AG04450 (cell line): ENCODE measurements at regions not wholly inside any gene's neighbourhood (a gene's known extent, or its start where the extent isn't known, plus 50 kb on each side); places are given as distances from the start of the nearest gene placed in this dataset.

Source experiments
- CTCF ChIA-PET: fragments of 300-600, 350-600 bp; formaldehyde crosslinking; extraction: SDS; loops from one replicate; lab custom pipeline; 2022; ENCODE audit warnings: antibody characterized with exemption, inconsistent platforms; lab: Charles Lee
- POLR2A ChIA-PET: fragments of 350-600 bp; formaldehyde crosslinking; extraction: SDS; loops from one replicate; lab custom pipeline; 2021; ENCODE audit warnings: antibody characterized with exemption, inconsistent platforms; lab: Yijun Ruan, JAX
- DNase-seq: peaks from one replicate; pipeline ENCODE4 v3.0.0-alpha.2; 2011; ENCODE audit warnings: low read depth, low spot score
- H3K27ac ChIP-seq: one replicate; pipeline ENCODE4 v1.5.1; 2012; ENCODE audit warnings: low read depth, low read length, control low read depth
- H3K27me3 ChIP-seq: one replicate; pipeline ENCODE4 v1.6.0; 2012; ENCODE audit warnings: low read length; ENCODE audit not compliant: control insufficient read depth, insufficient read depth
- H3K4me3 ChIP-seq: 2 replicates; pipeline ENCODE4 v1.5.1; 2011; ENCODE audit warnings: mild to moderate bottlenecking, low read depth, low read length, control low read depth
- H3K9me3 ChIP-seq: 2 replicates; pipeline ENCODE4 v1.5.1; 2012; ENCODE audit warnings: low read length; ENCODE audit not compliant: control insufficient read depth, insufficient read depth
- CTCF ChIP-seq: IDR thresholded peaks from 2 replicates; pipeline ENCODE4 v1.5.1; 2011; ENCODE audit warnings: low read depth, low read length, control low read depth, inconsistent platforms

DNA sequence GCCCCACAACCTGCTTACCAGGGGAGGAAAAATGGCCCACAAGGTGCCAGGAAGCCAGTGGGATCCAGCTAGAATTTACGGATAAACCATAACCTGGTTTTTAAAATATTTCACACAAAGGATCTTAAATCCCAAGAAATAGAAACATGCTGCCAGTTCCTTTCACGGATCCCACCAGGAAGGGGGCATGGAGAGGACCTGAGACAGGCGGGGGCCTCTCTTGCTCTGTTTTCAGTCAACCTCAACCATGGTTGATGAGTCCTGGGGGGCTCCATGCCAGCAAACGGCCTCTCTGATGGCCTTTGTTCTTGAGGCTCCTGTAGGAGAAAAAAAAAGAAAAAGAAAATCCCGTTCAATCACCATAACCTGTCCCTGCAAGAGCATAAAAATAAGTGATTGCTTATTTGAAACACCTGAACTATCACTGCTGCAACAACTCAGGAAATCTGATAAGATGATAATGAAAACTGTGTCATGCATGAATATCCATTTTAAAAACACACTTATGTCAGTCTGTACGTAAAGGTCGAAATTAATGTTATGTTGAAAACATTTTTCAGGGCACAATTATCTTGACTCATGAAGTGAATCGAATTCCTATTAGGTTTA is 125.8 kb upstream of the CST7 start:
- no peak overlapping the region for H3K4me3 ChIP-seq
- H3K9me3 ChIP-seq: no peaks in the 10 kb centered on the region
- POLR2A ChIA-PET: no interaction called here
- CTCF ChIA-PET: no interaction called here
- H3K27me3 ChIP-seq: no peaks in the 10 kb centered on the region
- no peak overlapping the region for H3K27ac ChIP-seq
- TF ChIP-seq CTCF: no peak
- no peak for DNase-seq

- Histone ChIP-seq H3K27ac (no peak overlapping the region), H3K4me3 (no peak overlapping the region), H3K27me3 (no peaks in the 10 kb centered on the region), H3K9me3 (no peaks in the 10 kb centered on the region)
- ChIA-PET POLR2A (no interaction called here), CTCF (no interaction called here)
- TF ChIP-seq CTCF: no peak
- DNase-seq: no peak
Observed at GRCh38 chr20:24823989-24824693, 124.9 kb upstream of the CST7 start.

DNA sequence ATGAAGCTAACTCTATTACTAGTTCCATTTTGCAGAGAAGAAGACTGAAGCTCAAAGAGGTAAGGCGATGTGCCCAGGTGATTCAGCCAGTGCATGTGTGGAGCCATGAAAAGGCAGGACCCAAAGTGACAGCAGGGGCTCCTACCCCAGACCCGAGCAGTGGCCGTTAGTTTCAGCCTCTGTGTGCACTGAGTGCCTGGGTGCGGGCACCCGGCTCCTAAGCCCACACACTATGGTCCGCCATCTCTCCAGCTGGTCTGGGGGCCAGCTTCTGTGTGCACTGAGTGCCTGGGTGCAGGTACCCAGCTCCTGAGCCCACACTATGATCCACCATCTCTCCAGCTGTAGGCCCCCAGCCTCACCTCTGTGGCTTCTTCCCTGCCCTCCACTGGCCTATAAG is 123.5 kb upstream of the CST7 start:
- no peak for TF ChIP-seq CTCF
- Histone ChIP-seq H3K4me3 (no peak overlapping the region), H3K27ac (no peak overlapping the region), H3K9me3 (no peaks in the 10 kb centered on the region), H3K27me3 (no peaks in the 10 kb centered on the region)
- POLR2A ChIA-PET: no interaction called here
- CTCF ChIA-PET: no interaction called here
- DNase-seq: no peak

- CTCF ChIA-PET: no interaction called here
- DNase-seq: no peak
- POLR2A ChIA-PET: no interaction called here
- no peak for TF ChIP-seq CTCF
- Histone ChIP-seq H3K27me3 (no peaks in the 10 kb centered on the region), H3K4me3 (no peak overlapping the region), H3K27ac (no peak overlapping the region), H3K9me3 (no peaks in the 10 kb centered on the region)
Observed at GRCh38 chr20:24827603-24828295, 121.3 kb upstream of the CST7 start.

DNA sequence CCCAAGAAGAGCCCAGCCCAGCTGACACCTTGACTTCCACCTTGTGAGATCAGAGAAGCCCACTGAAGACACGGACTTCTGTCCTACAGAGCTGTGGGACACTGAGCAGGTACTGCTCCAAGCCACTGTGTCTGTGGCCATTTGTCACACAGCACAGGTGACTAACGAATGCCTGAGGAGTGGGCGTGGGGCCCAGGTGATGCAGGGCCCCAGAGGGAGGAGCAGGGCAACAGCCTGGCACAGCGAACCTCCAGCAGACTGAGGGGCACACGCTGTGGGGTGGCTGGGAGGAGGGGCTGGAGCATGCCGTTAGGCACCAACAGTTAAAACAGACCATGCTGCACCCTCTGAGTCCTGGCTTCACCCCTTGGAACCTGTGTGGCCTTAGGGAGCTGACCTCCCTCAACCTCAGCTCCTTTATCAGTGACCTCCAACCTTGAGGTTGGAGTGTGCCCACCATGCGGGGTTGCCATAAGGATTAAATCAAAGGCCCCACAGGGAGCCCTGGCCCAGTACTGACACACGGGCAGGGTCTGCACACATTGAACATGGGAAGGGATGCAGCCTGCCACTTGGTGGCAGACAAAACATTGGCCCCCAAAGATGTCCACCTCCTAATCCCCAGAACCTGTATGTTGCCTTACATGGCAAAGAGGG is 119.9 kb upstream of the CST7 start:
- ChIA-PET POLR2A (no interaction called here), CTCF (no interaction called here)
- no peaks in the 10 kb centered on the region for H3K27me3 ChIP-seq
- DNase-seq: no peak
- no peak for TF ChIP-seq CTCF
- no peaks in the 10 kb centered on the region for H3K9me3 ChIP-seq
- H3K4me3 ChIP-seq: no peak overlapping the region
- no peak overlapping the region for H3K27ac ChIP-seq
